IMR-90 (cell line): ENCODE measurements at regions not wholly inside any gene's neighbourhood (a gene's known extent, or its start where the extent isn't known, plus 50 kb on each side); places are given as distances from the start of the nearest gene placed in this dataset.

ENCODE experiments used
- ATAC-seq: fragments of 200-7000 bp; cut with Tn5 transposase; 2 replicates; pipeline ENCODE4 v1.9.1; 2020; ENCODE audit warnings: low read depth, mild to moderate bottlenecking, moderate library complexity
- BruUV-seq: library from RNA; stranded (reverse); fragments of 400-500 nt; replicated peaks from 2 replicates; lab custom pipeline; 2021; lab: Mats Ljungman, UMichigan
- CTCF ChIA-PET: fragments of 300-600 bp; formaldehyde crosslinking; extraction: SDS; loops from one replicate; lab custom pipeline; 2021; ENCODE audit warnings: antibody characterized with exemption; lab: Yijun Ruan, JAX
- POLR2A ChIA-PET: fragments of 300-600 bp; sonication (Branson Sonifier 250); formaldehyde crosslinking; loops from one replicate; lab custom pipeline; 2022; ENCODE audit warnings: antibody characterized with exemption; ENCODE audit not compliant: unreplicated experiment; lab: Charles Lee
- DNase-seq: peaks from one replicate; pipeline ENCODE4 v3.0.0; 2013
- H2AFZ ChIP-seq: replicated peaks from 2 replicates; pipeline ENCODE3; 2013; ENCODE audit warnings: low read length, mild to moderate bottlenecking; ENCODE audit not compliant: poor library complexity
- H2AK5ac ChIP-seq: 2 replicates; pipeline ENCODE4 v1.6.1; 2013; ENCODE audit warnings: low read depth, low read length, inconsistent platforms
- H2AK9ac ChIP-seq: replicated peaks from 2 replicates; pipeline ENCODE3; 2013; ENCODE audit warnings: mild to moderate bottlenecking, low read depth, low read length, moderate library complexity; ENCODE audit not compliant: poor library complexity
- H2BK120ac ChIP-seq: 2 replicates; pipeline ENCODE4 v1.6.1; 2013; ENCODE audit warnings: low read depth, low read length, inconsistent platforms
- H2BK15ac ChIP-seq: 3 replicates; pipeline ENCODE4 v1.6.1; 2013; ENCODE audit warnings: low read depth, low read length, inconsistent platforms
- H2BK20ac ChIP-seq: 2 replicates; pipeline ENCODE4 v1.6.1; 2013; ENCODE audit warnings: low read depth, mild to moderate bottlenecking, inconsistent platforms, low read length, moderate library complexity
- H2BK5ac ChIP-seq: 2 replicates; pipeline ENCODE4 v1.6.1; 2013; ENCODE audit warnings: mild to moderate bottlenecking, low read depth, low read length, inconsistent platforms; ENCODE audit not compliant: poor library complexity, severe bottlenecking
- H3K14ac ChIP-seq: replicated peaks from 2 replicates; pipeline ENCODE4 v1.6.1; 2013; ENCODE audit warnings: low read depth, low read length, inconsistent platforms
- H3K18ac ChIP-seq: 2 replicates; pipeline ENCODE4 v1.6.1; 2013; ENCODE audit warnings: low read depth, low read length, control low read depth
- H3K23ac ChIP-seq: 2 replicates; pipeline ENCODE4 v1.6.1; 2013; ENCODE audit warnings: low read depth, low read length, inconsistent platforms
- H3K27ac ChIP-seq: 2 replicates; pipeline ENCODE4 v1.5.1; 2013; ENCODE audit warnings: mild to moderate bottlenecking, control low read depth, low read length; ENCODE audit not compliant: insufficient read depth
- H3K27me3 ChIP-seq: 2 replicates; pipeline ENCODE4 v1.6.1; 2013; ENCODE audit warnings: low read length; ENCODE audit not compliant: control insufficient read depth, insufficient read depth
- H3K36me3 ChIP-seq: 2 replicates; pipeline ENCODE4 v1.6.1; 2013; ENCODE audit warnings: low read length, mixed read lengths; ENCODE audit not compliant: control insufficient read depth, insufficient read depth
- H3K4ac ChIP-seq: 2 replicates; pipeline ENCODE4 v1.6.1; 2013; ENCODE audit warnings: low read depth, low read length, inconsistent platforms
- H3K4me1 ChIP-seq: 2 replicates; pipeline ENCODE4 v1.6.1; 2013; ENCODE audit warnings: low read length, mixed read lengths; ENCODE audit not compliant: control insufficient read depth, insufficient read depth
- H3K4me2 ChIP-seq: 2 replicates; pipeline ENCODE4 v1.6.1; 2013; ENCODE audit warnings: low read depth, mild to moderate bottlenecking, control low read depth, low read length, moderate library complexity
- H3K4me3 ChIP-seq: 2 replicates; pipeline ENCODE4 v1.5.1; 2013; ENCODE audit warnings: low read depth, mild to moderate bottlenecking, control low read depth, low read length, moderate library complexity; ENCODE audit not compliant: insufficient read depth
- H3K56ac ChIP-seq: 2 replicates; pipeline ENCODE4 v1.6.1; 2013; ENCODE audit warnings: low read length, inconsistent platforms; ENCODE audit not compliant: insufficient read depth; ENCODE audit errors: extremely low read depth
- H3K79me1 ChIP-seq, 2 experiments: 2 replicates each; pipeline ENCODE4 v1.6.1; 2013; ENCODE audit warnings: low read length in 2 of 2, inconsistent platforms in 1 of 2, low read depth in 1 of 2
- H3K9ac ChIP-seq: 2 replicates; pipeline ENCODE4 v1.6.1; 2013; ENCODE audit warnings: low read depth, low read length, control low read depth
- H3K9me1 ChIP-seq: 2 replicates; pipeline ENCODE4 v1.6.1; 2013; ENCODE audit warnings: low read length, inconsistent platforms; ENCODE audit not compliant: insufficient read depth
- H3K9me3 ChIP-seq: 2 replicates; pipeline ENCODE4 v1.6.1; 2013; ENCODE audit warnings: low read length; ENCODE audit not compliant: control insufficient read depth, insufficient read depth
- H4K20me1 ChIP-seq: 2 replicates; pipeline ENCODE4 v1.6.1; 2013; ENCODE audit warnings: low read length, inconsistent platforms; ENCODE audit not compliant: insufficient read depth
- H4K5ac ChIP-seq: 2 replicates; pipeline ENCODE4 v1.6.1; 2013; ENCODE audit warnings: mild to moderate bottlenecking, low read depth, low read length, control low read depth
- H4K8ac ChIP-seq, 2 experiments: 2 replicates each; pipeline ENCODE4 v1.6.1; 2013; ENCODE audit warnings: low read depth in 2 of 2, low read length in 2 of 2, control low read depth in 1 of 2, inconsistent platforms in 1 of 2
- H4K91ac ChIP-seq: 2 replicates; pipeline ENCODE4 v1.6.1; 2013; ENCODE audit warnings: low read depth, low read length, inconsistent platforms; ENCODE audit not compliant: insufficient read depth
- BHLHE40 ChIP-seq: fragments of 150-350 bp; IDR thresholded peaks from 2 replicates; pipeline ENCODE4 v1.6.1; 2016; ENCODE audit warnings: mild to moderate bottlenecking, low read depth, low read length
- RFX5 ChIP-seq: IDR thresholded peaks from 2 replicates; pipeline ENCODE4 v1.8.0; 2012; ENCODE audit warnings: low read depth, mild to moderate bottlenecking, low read length, moderate library complexity
- WGBS, 2 experiments: methylation state at CpG; one replicate each; pipeline versions ENCODE4 v1.1.5 to v1.1.7; 2013; ENCODE audit warnings: missing lambda C conversion rate in 2 of 2; ENCODE audit not compliant: insufficient read length in 1 of 2; ENCODE audit errors: extremely low coverage in 2 of 2; 5-methylcytosine and 5-hydroxymethylcytosine counted together
- dilution Hi-C: fragments of 300-500 bp; cut with HindIII; formaldehyde crosslinking; loops from one replicate; pipeline ENCODE4 v1.14.3; 2018; ENCODE audit warnings: low sequenced_read_pairs; ENCODE audit not compliant: unreplicated experiment
- in situ Hi-C: fragments of 300-500 bp; cut with MboI; formaldehyde crosslinking; loops from 3 replicates; pipeline ENCODE4 v1.14.3; 2019; ENCODE audit warnings: low sequenced_read_pairs, inconsistent platforms, mixed read lengths
- intact Hi-C: fragments of 100-400 bp; cut with micrococcal nuclease; formaldehyde crosslinking; loops from 2 replicates; pipeline ENCODE4 v1.10.0; 2022

DNA sequence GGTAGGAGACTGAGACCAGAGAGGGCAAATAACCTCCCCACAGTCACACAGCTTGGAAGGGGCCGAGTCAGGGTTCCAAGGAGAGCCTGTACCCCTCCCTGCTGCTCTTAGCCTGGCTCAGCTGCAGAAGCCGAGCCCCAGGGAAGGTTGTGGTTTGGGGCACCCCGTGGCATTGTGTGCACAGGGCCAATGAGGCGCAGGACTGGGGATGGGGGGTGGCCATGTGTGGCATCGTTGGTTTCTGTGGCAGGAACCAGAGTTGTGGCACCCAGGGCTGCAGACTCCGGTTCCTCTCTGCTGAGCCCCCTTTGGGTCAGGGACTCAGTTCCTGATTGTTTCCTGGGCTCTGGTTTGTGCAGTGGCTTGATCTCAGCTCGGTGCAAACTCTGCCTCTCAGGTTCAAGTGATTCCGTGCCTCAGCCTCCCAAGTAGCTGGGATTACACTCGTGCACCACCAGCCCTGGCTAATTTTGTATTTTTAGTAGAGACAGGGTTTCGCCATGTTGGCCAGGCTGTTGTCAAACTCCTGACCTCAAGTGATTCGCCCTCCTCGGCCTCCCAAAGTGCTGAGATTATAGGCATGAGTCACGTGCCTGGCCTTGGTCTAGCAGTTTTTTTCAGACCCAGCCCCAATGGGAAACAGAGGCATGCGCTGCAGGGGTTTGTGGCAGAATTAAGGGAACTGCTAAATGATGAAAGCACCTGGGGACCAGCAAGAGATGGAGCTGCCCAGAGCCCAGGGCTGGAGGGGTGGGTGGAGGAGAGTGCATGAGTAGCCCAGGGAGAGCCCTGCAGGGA, 221.0 kb upstream of the SULF2 start:
- Histone ChIP-seq H3K4me2 (no peak overlapping the region), H4K5ac (no peak overlapping the region), H3K18ac (no peak overlapping the region), H3K4me1 (peaks cover 2% of the 10 kb centered on the region; the same call in 1 of the 2 replicates), H2AK9ac (no peak overlapping the region), H3K9ac (no peak overlapping the region), H2BK120ac (no peak overlapping the region), H2BK5ac (no peak overlapping the region), H3K9me3 (peaks cover 16% of the 10 kb centered on the region), H4K91ac (no peak overlapping the region), H2AFZ (no peak overlapping the region), H2BK15ac (no peak overlapping the region), H3K36me3 (no peaks in the 10 kb centered on the region), H3K27me3 (no peaks in the 10 kb centered on the region), H2BK20ac (no peak overlapping the region), H3K56ac (no peak overlapping the region), H3K79me1 (no peaks in the 10 kb centered on the region), H3K14ac (no peak overlapping the region), H3K9me1 (no peaks in the 10 kb centered on the region), H3K4me3 (no peak overlapping the region), H2AK5ac (no peak overlapping the region), H3K23ac (no peak overlapping the region), H4K8ac (no peak overlapping the region), H3K27ac (no peak overlapping the region), H3K4ac (no peak overlapping the region), H4K20me1 (no peaks in the 10 kb centered on the region)
- CTCF ChIA-PET, result no interaction called here
- TF ChIP-seq RFX5, result no peak
- no peak for TF ChIP-seq BHLHE40
- DNase-seq (no peak), ATAC-seq (no peak)
- no TSS peak for BruUV-seq
- intact Hi-C loops (no loop called here), in situ Hi-C loops (loop anchor here (25.0 kb wide), 1 partner anchor 106 kb away; no protein-coding TSS in a partner anchor), dilution Hi-C loops (no loop called here)
- WGBS, 2 experiments, result 62% methylated on average over 5 of the region's 14 CpGs; no CpG with 5 or more reads in 1 of the 2 experiments
- POLR2A ChIA-PET, result no interaction called here
